ENCODE measurements at regions not wholly inside any gene's neighbourhood (a gene's known extent, or its start where the extent isn't known, plus 50 kb on each side); places are given as distances from the start of the nearest gene placed in this dataset.

- DNase-seq (ENCODE audit: extremely low read depth, low read depth), result no peak
- no peak for TF ChIP-seq CTCF (IDR thresholded peaks at IDR 0.05; ENCODE audit: low read depth, low read length, missing control alignments)
- H3K4me3 ChIP-seq (replicated peaks; ENCODE audit: low read depth, low read length), result no peak overlapping the region
Measured at GRCh38 chr22:48536541-48537342, 1290.9 kb downstream of the BRD1 start.

- DNase-seq (ENCODE audit: extremely low read depth, low read depth), result no peak
- TF ChIP-seq CTCF (IDR thresholded peaks at IDR 0.05; ENCODE audit: low read depth, low read length, missing control alignments), result no peak
- no peak overlapping the region for H3K4me3 ChIP-seq (replicated peaks; ENCODE audit: low read depth, low read length)
Measured at GRCh38 chr22:48535868-48536540, 1291.7 kb downstream of the BRD1 start.

GRCh38 chr22:48534395-48534958, 1293.2 kb downstream of the BRD1 start:
- TF ChIP-seq CTCF (IDR thresholded peaks at IDR 0.05; ENCODE audit: low read depth, low read length, missing control alignments), result no peak
- H3K4me3 ChIP-seq (replicated peaks; ENCODE audit: low read depth, low read length), result no peak overlapping the region
- no peak for DNase-seq (ENCODE audit: extremely low read depth, low read depth)

GRCh38 chr22:48532986-48533385, 1294.7 kb downstream of the BRD1 start:
- H3K4me3 ChIP-seq (replicated peaks; ENCODE audit: low read depth, low read length), result no peak overlapping the region
- TF ChIP-seq CTCF (IDR thresholded peaks at IDR 0.05; ENCODE audit: low read depth, low read length, missing control alignments), result no peak

GRCh38 chr22:48531761-48532435, 1295.8 kb downstream of the BRD1 start:
- no peak for DNase-seq (ENCODE audit: extremely low read depth, low read depth)
- TF ChIP-seq CTCF (IDR thresholded peaks at IDR 0.05; ENCODE audit: low read depth, low read length, missing control alignments), result no peak
- no peak overlapping the region for H3K4me3 ChIP-seq (replicated peaks; ENCODE audit: low read depth, low read length)

More at GRCh38 chr22:48532986-48533385, 1294.7 kb downstream of the BRD1 start:
- no peak for DNase-seq (ENCODE audit: extremely low read depth, low read depth)

DNA sequence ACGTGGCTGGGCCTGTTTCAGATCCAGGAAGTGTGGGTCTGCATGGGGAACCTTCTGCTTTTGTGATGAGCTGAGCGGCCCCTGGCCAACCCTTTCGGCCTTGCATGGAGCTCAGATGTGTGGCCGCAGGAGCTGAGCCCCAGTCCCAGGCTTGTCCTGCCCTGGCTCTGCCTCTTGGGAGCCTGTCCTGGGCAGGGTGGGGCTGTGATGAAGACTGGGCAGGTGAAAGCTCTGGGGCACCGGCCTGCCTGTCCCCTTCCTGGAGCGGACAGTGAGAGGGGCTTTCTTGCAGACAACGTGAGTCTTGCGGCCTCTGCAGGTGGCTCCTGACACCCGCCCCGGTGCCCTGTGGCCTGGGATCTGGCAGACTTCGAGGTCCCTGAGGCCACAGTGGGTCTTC, 1296.6 kb downstream of the BRD1 start:
- TF ChIP-seq CTCF (IDR thresholded peaks at IDR 0.05; ENCODE audit: low read depth, low read length, missing control alignments), result no peak
- H3K4me3 ChIP-seq (replicated peaks; ENCODE audit: low read depth, low read length), result no peak overlapping the region

More for the DNA sequence above, 1296.6 kb downstream of the BRD1 start:
- no peak for DNase-seq (ENCODE audit: extremely low read depth, low read depth)
